Effector CD4-positive, alpha-beta T cell (primary cell): ENCODE measurements at regions not wholly inside any gene's neighbourhood (a gene's known extent, or its start where the extent isn't known, plus 50 kb on each side); places are given as distances from the start of the nearest gene placed in this dataset.
"Not testable (repeated sequence)": the region's sequence is repeated elsewhere in the genome, so short reads cannot be mapped to it uniquely, and the experiment has no call there.

Experiments used
- DNase-seq: peaks from one replicate; pipeline ENCODE4 v3.0.0-alpha.2; 2020

DNA sequence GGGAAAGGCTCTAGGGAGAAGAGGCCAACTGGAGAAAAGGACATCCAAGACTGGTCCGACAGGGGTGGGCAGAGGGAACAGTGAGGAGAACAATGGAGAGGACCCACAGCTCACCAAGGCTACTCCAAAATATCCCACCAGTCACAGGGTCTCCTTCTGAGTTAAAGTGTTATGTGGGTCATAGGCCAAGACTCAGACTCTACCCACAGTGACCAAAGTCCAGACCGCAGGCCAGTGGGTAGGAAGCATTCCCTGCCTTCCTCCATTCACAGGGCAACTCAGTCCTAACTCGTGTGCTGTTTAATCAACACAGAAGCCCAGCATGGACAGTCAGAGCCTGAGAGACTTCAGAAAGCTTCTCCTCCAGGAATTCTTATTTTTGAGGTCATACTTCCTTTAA, 260.6 kb downstream of the SMAD2 start:
- DNase-seq: no peak

DNA sequence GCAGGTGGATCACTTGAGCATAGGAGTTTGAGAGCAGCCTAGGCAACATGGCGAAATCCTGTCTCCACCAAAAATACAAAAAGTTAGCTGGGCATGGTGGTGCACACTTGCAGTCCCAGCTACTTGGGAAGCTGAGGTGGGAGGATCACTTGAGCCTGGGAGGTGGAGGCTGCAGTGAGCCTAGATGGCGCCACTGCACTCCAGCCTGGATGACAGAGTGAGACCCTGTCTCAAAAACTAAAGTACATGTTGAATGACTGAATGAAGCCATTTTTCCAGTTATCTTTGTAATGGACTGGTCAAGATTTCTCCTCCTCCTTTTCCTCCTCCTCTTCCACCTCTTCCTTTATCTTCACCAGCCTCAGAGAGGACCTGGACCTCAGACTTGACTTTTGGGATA, 272.0 kb downstream of the SMAD2 start:
- no peak for DNase-seq

DNA sequence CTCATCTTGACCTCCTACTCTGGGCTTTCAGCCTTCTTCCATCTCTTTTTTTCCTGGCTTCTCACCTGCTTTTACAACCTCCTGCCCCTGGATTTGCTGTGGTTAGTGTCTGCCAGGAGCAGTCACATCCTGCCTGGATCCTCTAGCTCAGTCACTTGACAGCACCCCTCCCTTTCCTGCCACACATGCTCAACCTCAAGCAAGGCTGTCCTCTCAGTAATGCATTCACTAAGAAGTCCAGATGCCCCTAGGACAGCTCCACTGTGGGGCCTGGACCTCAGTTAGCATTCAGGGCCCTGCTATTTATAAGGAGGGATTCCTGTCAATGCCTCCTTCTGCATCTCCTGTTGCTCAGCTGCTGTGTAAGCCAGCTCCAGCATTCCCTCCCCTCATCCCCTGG, 275.5 kb downstream of the SMAD2 start:
- DNase-seq: no peak

DNA sequence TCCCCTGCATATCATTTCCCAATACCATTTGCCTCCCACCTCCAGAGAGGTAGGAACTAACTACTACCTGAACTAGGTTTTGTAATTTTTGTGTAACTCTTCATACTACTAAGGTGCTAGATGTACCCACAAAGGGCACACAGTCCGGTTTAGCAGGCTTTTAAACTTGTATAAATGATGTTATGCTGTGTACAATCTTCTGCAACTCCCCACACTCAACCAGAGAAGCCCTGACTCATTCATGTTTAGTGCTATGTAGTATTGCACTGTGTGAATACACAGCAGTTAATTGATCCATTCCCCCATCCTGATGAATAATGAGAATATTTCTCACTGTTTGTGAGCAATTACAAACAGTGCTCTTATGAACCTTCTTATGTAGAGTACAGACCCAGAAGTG, 285.6 kb downstream of the SMAD2 start:
- DNase-seq: no peak

DNA sequence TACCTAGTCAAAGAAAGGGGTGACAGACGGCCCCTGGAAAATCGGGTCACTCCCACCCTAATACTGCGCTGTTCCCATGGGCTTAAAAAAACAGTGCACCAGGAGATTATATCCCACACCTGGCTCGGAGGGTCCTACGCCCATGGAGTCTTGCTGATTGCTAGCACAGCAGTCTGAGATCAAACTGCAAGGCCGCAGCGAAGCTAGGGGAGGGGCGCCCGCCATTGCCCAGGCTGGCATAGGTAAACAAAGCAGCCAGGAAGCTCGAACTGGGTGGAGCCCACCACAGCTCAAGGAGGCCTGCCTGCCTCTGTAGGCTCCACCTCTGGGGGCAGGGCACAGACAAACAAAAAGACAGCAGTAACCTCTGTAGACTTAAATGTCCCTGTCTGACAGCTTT, 292.9 kb downstream of the SMAD2 start:
- not testable (repeated sequence) for DNase-seq

- DNase-seq: no peak
Measured at GRCh38 chr18:47635416-47635815, 295.0 kb downstream of the SMAD2 start.

DNA sequence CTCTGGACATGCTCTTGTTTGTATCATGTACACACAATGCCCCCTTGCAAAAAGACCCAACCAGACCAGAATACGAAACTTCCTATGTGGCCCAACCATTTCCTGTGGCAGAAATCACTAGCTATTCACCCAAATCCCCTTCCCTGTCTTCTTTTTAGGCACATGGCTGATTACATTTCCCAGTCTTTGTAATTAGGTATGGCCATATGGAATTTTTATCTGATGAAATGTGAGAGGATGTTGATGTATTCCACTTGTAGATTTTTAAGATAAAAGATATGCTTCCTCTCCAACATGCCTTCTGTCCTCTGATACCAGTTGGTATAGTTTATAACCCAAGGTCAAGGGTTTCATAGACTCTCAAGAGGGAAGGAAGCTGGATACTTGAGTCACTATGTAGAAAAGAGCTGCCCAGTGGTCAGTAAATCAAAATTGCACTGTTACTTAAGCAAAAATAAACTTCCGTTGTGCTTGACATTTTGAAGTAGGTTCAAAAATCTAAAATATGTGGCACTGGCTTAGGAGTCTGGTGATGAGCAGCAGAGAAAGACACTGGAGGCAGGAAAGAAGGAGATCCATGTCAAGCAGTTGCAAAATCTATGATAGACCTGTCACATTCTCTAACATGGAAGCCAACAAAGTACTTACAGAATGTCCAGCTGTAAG, 297.4 kb downstream of the SMAD2 start:
- DNase-seq: no peak

DNA sequence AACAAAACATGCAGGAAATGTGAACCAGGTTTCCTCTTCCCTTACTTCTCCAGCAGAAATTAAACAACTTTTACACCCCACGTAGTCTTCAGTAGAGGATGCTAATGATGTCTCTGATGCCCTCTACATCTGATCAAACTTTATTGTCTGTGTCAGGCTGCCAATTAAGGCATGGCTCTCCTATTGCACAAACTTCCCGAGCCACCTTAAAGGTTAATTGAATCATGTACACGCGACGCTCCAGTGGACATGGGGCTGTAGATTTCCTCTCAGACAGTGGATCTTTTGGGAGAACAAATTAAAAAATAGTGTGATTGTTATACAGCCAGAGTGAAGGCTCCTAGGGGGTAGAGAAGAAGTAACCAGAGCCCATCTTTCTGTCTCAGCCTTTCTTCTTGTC, 301.6 kb downstream of the SMAD2 start:
- DNase-seq: no peak

DNA sequence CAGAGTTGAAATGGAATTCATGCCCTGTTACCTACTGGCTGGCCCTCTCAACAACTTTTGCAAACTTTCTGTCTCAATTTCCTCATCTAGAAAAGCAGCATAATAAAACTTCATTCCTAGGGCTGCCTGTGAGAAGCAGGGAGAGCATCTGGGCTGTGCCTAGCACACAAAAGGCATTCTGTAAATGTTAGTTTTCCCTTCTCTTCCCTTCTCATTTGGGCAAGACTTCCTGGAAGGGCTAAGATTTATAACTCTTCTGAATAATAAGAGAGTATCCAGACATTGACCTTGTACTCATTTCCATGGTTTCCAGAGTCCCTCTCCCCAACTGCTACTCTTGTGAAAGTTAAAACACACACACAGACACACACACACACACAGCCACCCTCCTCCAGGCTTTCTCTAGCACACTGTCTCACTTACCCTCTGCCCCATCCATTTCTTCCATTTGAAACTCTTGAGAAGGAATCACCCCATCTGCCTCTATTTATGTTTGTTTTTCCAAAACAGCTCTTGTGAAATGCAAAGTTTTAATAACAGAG, 302.1 kb downstream of the SMAD2 start:
- no peak for DNase-seq

DNA sequence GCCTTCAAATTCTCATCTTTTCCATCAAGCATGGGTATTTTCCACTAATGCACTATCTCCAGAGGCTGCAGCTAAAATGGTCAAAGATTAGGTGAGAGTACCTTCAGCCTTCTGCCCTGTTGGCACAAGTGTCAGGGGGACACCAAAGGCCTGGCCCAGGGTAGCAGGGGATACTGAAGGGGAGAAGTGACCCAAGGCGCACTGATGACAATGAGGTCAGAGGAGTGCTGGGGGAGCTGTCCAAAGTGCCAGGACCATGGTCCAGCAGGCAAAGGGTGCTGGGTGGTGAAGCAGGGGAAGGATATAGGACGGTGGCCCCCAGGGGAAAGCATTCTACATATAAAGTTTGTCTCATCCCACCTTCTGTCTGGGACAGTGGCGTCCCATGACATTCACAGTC, 303.4 kb downstream of the SMAD2 start:
- no peak for DNase-seq

GRCh38 chr18:47619771-47620448, 310.5 kb downstream of the SMAD2 start:
- no peak for DNase-seq

DNA sequence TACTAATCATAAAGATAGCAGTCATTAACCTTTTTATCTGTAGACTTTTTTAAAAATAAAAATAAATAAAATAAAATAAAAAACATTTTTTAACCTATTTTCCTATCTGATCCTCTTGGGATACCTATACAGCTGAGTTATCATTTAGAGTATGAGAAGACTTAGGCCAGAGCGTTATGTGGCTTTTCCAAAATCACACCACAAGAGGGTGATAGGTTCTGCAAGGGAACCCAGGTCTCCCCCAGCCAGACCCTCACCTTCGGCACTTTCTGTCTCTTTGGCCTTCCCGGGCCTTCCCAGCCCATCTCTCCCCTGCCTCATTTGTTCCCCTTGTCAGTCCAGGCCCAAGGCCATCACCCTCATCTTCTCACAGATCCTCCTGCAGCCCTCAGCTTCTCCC, 311.7 kb downstream of the SMAD2 start:
- no peak for DNase-seq

- DNase-seq: no peak
Measured at GRCh38 chr18:47615043-47615442, 315.4 kb downstream of the SMAD2 start.

DNA sequence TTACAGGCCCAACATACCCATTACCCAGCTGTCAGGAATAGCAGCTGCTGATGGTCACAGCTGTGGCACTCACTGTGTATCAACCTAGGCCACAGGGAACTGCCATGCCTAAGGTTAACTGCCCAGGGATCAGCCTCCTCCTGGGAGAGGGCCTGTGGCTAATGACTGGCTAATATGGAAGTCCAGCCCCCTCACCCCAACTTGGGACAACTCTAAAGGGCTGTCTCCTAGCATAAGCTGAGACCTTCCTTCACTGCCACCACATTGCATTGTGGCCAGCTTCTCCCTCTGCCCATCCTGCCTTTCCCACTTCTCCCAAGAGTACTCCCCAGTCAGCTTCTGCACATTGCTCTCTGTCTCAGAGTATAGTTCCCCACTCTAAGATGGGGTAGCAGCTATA, 316.5 kb downstream of the SMAD2 start:
- no peak for DNase-seq

DNA sequence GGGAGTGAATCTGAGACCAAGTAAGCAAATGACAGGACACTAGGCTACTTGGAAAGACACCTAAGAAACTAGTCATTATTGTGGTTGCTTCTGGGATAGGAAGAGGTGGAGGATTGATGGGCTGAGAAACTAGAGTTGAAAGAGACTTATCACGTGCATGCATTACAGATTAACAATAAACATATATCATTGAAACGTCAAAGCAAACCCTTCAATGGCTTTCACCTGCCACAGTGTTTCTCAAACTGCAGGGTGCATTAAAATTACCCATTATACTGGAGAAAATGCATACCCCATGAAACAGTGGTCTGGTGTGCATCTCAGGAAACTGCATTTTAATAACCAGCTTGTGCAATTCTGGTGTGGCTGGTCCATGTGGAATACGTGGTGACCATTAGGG, 318.8 kb downstream of the SMAD2 start:
- no peak for DNase-seq

DNA sequence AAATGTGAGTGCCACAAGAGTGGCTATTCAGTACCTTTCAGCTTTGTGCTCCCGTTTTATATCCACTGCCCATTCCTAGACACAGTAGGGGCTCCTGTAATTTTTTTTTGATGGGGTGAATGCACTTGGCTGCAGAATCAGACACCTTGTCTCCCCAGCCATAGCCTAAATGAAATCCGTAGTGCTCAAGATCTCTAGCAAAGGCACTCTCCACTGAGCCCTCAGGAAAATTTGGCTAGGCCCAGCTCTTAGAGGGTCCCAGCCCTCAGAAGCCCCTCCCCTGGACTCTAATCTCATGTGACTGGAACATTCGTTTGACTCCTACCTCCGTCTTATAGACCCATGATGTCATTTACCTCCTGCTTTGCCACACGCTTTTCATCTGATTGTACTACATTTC, 323.9 kb downstream of the SMAD2 start:
- DNase-seq: no peak

DNA sequence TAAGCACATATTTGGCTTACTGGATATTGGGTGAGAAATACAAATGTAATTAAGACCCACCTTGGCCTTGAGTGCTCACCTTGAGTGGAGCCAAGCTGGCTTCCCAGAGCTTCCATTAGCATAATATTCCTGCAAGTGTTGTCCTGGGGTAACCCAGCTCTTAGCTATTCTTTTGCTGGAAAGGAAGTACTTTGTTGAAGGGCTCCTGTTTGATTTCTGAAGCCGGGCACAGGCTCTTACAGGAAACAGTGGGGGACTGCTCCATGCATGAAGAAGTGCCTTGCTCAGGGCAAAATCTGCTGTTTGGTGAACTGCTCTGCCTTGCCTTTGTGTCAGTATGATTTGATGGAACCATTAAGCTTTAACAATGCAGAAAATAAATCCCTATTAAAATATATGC, 325.4 kb downstream of the SMAD2 start:
- no peak for DNase-seq

GRCh38 chr18:47604021-47604420, 326.4 kb downstream of the SMAD2 start:
- no peak for DNase-seq

GRCh38 chr18:47603158-47603557, 327.3 kb downstream of the SMAD2 start:
- no peak for DNase-seq

- DNase-seq: no peak
Measured at GRCh38 chr18:47602273-47602897, 328.1 kb downstream of the SMAD2 start.

DNA sequence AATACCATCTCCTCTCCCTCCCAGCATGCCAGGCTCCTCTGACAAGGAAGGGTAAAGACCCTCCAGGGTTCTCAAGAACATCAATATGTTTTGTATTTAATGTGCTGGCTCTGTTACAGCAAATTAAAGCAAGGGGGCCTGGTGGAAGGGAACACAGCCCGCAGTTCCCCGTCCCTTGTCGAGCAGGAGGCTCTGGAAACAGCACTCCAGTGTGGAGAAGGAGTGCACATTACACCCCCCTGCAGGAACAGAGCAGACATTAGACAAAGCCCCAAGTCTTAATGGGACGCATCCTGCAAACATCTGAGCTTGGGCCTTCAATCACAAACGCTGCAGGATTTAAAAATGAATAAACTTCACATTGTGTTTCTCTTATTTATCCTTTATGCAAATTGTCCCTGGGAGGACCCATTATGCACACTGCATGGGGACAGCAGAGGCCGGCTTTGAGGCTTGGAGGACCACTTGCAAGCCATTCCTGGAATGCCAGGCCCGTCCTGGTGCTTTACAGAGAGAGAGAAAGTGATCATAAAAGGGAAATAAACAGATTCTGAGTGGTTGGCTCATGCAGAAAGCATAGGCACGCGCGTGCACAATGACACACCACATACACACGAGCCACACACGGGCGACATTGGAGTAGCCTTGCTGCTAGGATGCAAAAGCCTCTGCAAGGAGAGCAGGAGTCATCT, 328.7 kb downstream of the SMAD2 start:
- DNase-seq: no peak

DNA sequence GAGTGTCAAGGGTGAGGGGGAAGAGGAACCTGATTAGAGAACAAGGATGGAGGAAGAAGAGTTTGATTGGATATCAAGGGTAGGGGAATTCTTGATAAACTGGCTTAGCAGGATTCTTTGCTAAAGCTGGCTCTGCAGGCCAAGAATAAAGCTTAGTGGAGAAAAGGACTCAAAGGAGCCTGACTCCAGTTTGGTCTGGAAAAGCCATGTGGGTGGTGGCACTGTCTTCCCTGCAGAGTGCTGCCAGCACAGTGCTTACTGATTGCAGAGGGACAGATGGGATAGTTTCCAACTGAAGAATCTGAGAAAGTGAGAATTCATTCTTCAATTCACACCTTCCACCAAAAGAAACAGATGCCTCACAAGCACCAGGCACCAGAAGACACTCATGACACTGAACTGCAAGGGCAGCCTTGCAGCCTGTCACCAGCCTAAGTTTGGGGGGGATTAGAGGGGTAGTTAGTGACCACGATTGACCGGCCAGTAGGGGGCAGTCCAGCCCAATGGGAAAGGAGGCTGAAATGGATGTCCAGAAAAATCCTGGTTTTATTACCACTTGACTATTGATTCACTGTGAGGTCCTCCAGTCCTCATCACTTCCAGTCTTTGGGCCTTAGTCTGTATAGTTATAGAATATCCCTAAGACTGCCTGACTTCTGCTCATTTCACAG, 334.5 kb downstream of the SMAD2 start:
- no peak for DNase-seq

DNA sequence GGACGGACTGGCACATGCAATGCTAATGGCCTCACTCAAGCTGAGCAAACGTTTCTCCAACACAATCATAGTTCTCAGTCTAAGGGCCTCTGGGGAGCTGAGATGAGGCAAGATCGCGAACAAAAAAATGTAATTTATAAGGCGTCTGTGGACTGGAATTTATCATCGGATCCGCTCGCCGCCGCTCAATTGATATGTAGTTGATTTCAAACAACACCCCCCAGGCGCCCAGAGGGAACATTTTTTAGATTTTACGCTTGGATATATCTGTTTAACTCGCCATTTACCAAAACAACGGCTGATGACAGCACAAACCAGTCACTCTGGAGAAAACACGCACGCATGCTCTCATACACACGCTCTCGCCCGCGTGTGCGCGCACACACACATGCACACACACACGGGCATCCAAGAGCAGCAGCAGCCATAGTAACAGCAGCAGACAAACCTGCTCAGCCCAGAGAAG, 335.8 kb downstream of the SMAD2 start:
- DNase-seq: no peak
